HG03378 (cell line): ENCODE measurements at regions not wholly inside any gene's neighbourhood (a gene's known extent, or its start where the extent isn't known, plus 50 kb on each side); places are given as distances from the start of the nearest gene placed in this dataset.
"Not testable (repeated sequence)": the region's sequence is repeated elsewhere in the genome, so short reads cannot be mapped to it uniquely, and the experiment has no call there.

Experiments
- ATAC-seq: cut with Tn5 transposase; IDR thresholded peaks from one replicate; pipeline ENCODE4 v1.9.1; 2021; ENCODE audit warnings: mild to moderate bottlenecking, moderate library complexity; ENCODE audit not compliant: unreplicated experiment

GRCh38 chr7:65453341-65454030 is 79.8 kb downstream of the ZNF92 start:
- no peak for ATAC-seq

GRCh38 chr7:65454469-65454868 is 80.8 kb downstream of the ZNF92 start:
- ATAC-seq, result no peak

- ATAC-seq, result not testable (repeated sequence)
Observed at GRCh38 chr7:65455050-65455449, 81.4 kb downstream of the ZNF92 start.

- no peak for ATAC-seq
Observed at GRCh38 chr7:65457705-65458104, 84.0 kb downstream of the ZNF92 start.

GRCh38 chr7:65459438-65459837 is 85.8 kb downstream of the ZNF92 start:
- no peak for ATAC-seq

- no peak for ATAC-seq
Observed at GRCh38 chr7:65462148-65462716, 88.6 kb downstream of the ZNF92 start.

GRCh38 chr7:65463184-65463583 is 89.5 kb downstream of the ZNF92 start:
- ATAC-seq, result no peak

- ATAC-seq, result not testable (repeated sequence)
Observed at GRCh38 chr7:65469919-65470558, 96.4 kb downstream of the ZNF92 start.

- ATAC-seq, result no peak
Observed at GRCh38 chr7:65471587-65471986, 97.9 kb downstream of the ZNF92 start.

- ATAC-seq, result no peak
Observed at GRCh38 chr7:65475040-65475726, 101.5 kb downstream of the ZNF92 start.

- ATAC-seq, result peak; percentile 96
Observed at GRCh38 chr7:65475734-65476319, 102.2 kb downstream of the ZNF92 start.

- no peak for ATAC-seq
Observed at GRCh38 chr7:65477326-65477725, 103.7 kb downstream of the ZNF92 start.

GRCh38 chr7:65489260-65489767 is 115.7 kb downstream of the ZNF92 start:
- no peak for ATAC-seq

GRCh38 chr7:65496697-65497096 is 123.0 kb downstream of the ZNF92 start:
- ATAC-seq, result not testable (repeated sequence)

GRCh38 chr7:65503434-65504152 is 129.9 kb downstream of the ZNF92 start:
- no peak for ATAC-seq

- ATAC-seq, result not testable (repeated sequence)
Observed at GRCh38 chr7:65504504-65505319, 131.1 kb downstream of the ZNF92 start.

- ATAC-seq, result not testable (repeated sequence)
Observed at GRCh38 chr7:65505320-65505633, 131.6 kb downstream of the ZNF92 start.

- ATAC-seq, result not testable (repeated sequence)
Observed at GRCh38 chr7:65508581-65509367, 135.1 kb downstream of the ZNF92 start.
